ENCODE measurements at regions not wholly inside any gene's neighbourhood (a gene's known extent, or its start where the extent isn't known, plus 50 kb on each side); places are given as distances from the start of the nearest gene placed in this dataset.

GRCh38 chr12:124098887-124099286, 125.9 kb downstream of the ZNF664 start:
- intact Hi-C loops (cut with micrococcal nuclease; ENCODE audit: unreplicated experiment) (no loop called here), in situ Hi-C loops (cut with HindIII; ENCODE audit: low pct_unique_long_range_greater_than_20kb, low sequenced_read_pairs) (no loop called here)
- ATAC-seq (no peak), DNase-seq (ENCODE audit: low read depth, low spot score) (no peak)
- no peaks in the 10 kb centered on the region for H3K9me3 ChIP-seq (ENCODE audit: control insufficient read depth, insufficient read depth, low read depth, low read length)
- no peaks in the 10 kb centered on the region for H3K36me3 ChIP-seq (ENCODE audit: control insufficient read depth, insufficient read depth, low read length)
- no peak overlapping the region for H3K27ac ChIP-seq (ENCODE audit: low read length)
- CTCF ChIA-PET, result no interaction called here
- H3K4me3 ChIP-seq (ENCODE audit: low read depth in 2 of 2, low read length in 2 of 2), result no peak overlapping the region
- no peaks in the 10 kb centered on the region for H3K27me3 ChIP-seq (ENCODE audit: control insufficient read depth, insufficient read depth, low read length)
- no peaks in the 10 kb centered on the region for H3K4me1 ChIP-seq (ENCODE audit: control insufficient read depth, insufficient read depth, low read length)
- no TSS peak for BruUV-seq (replicated peaks)
- TF ChIP-seq REST (IDR thresholded peaks at IDR 0.05; ENCODE audit: insufficient read depth in 1 of 2, low read depth in 2 of 2, low read length in 1 of 2) (no peak), POLR2AphosphoS5 (IDR thresholded peaks at IDR 0.05; ENCODE audit: low read depth, low read length) (no peak), TCF7L2 (IDR thresholded peaks at IDR 0.05; ENCODE audit: low read depth, low read length) (no peak), CTCF (IDR thresholded peaks at IDR 0.05) (no peak)
- POLR2A ChIA-PET, result no interaction called here

- intact Hi-C loops (cut with micrococcal nuclease; ENCODE audit: unreplicated experiment), result no loop called here
- TF ChIP-seq POLR2AphosphoS5 (IDR thresholded peaks at IDR 0.05; ENCODE audit: low read depth, low read length) (no peak), REST (IDR thresholded peaks at IDR 0.05; ENCODE audit: insufficient read depth in 1 of 2, low read depth in 2 of 2, low read length in 1 of 2) (no peak), TCF7L2 (IDR thresholded peaks at IDR 0.05; ENCODE audit: low read depth, low read length) (no peak), SIN3A (IDR thresholded peaks at IDR 0.05; ENCODE audit: borderline replicate concordance, insufficient read depth, low read depth, low read length) (no peak), CTCF (IDR thresholded peaks at IDR 0.05) (no peak)
- Histone ChIP-seq H3K4me1 (ENCODE audit: control insufficient read depth, insufficient read depth, low read length) (no peaks in the 10 kb centered on the region), H3K27me3 (ENCODE audit: control insufficient read depth, insufficient read depth, low read length) (no peaks in the 10 kb centered on the region), H3K9me3 (ENCODE audit: control insufficient read depth, insufficient read depth, low read depth, low read length) (no peaks in the 10 kb centered on the region), H3K4me3 (ENCODE audit: low read depth in 2 of 2, low read length in 2 of 2) (no peak overlapping the region), H3K36me3 (ENCODE audit: control insufficient read depth, insufficient read depth, low read length) (no peaks in the 10 kb centered on the region), H3K27ac (ENCODE audit: low read length) (no peak overlapping the region)
- DNase-seq (ENCODE audit: low read depth, low spot score) (no peak), ATAC-seq (no peak)
- no TSS peak for BruUV-seq (replicated peaks)
- CTCF ChIA-PET, result no interaction called here
- POLR2A ChIA-PET, result no interaction called here
- in situ Hi-C loops (cut with HindIII; ENCODE audit: low pct_unique_long_range_greater_than_20kb, low sequenced_read_pairs), result no loop called here
Observed at GRCh38 chr12:124099661-124100060, 126.6 kb downstream of the ZNF664 start.

Data from Panc1 (cell line).